SK-N-SH (cell line): ENCODE measurements at regions not wholly inside any gene's neighbourhood (a gene's known extent, or its start where the extent isn't known, plus 50 kb on each side); places are given as distances from the start of the nearest gene placed in this dataset.

ENCODE experiments used
- CTCF ChIA-PET: fragments of 300-600, 350-600 bp; formaldehyde crosslinking; extraction: SDS; loops from one replicate; lab custom pipeline; 2021; lab: Yijun Ruan, JAX
- POLR2A ChIA-PET: fragments of 350-600 bp; sonication (Branson Sonifier 250); formaldehyde crosslinking; extraction: SDS; loops from one replicate; lab custom pipeline; 2020; ENCODE audit warnings: antibody characterized with exemption, inconsistent platforms; lab: Yijun Ruan, JAX
- DNase-seq: peaks from one replicate; pipeline ENCODE4 v3.0.0; 2012
- H2AFZ ChIP-seq: fragments of 200-600 bp; sonication (generic); 2 replicates; pipeline ENCODE4 v1.8.1; 2016; ENCODE audit warnings: antibody characterized with exemption, mild to moderate bottlenecking, low read depth
- H3F3A ChIP-seq: fragments of 200-600 bp; sonication (generic); replicated peaks from 2 replicates; pipeline ENCODE3; 2016; ENCODE audit warnings: antibody characterized with exemption, mild to moderate bottlenecking; ENCODE audit not compliant: insufficient read depth
- H3K27ac ChIP-seq, 2 experiments: fragments of 200-500 bp in 1 of 2; fragments of 200-600 bp in 1 of 2; sonication (Bioruptor generic) in 1 of 2; sonication (generic), shearing (Covaris generic) in 1 of 2; 2 replicates each; pipeline versions ENCODE4 v1.5.1 to v1.6.1; 2014 to 2016; ENCODE audit warnings: low read depth in 2 of 2, inconsistent platforms in 1 of 2, low read length in 1 of 2, mild to moderate bottlenecking in 1 of 2, mixed read lengths in 1 of 2
- H3K27me3 ChIP-seq: fragments of 200-600 bp; sonication (generic), shearing (Covaris generic); 2 replicates; pipeline ENCODE4 v1.6.1; 2016; ENCODE audit warnings: mixed run types; ENCODE audit not compliant: insufficient read depth
- H3K36me3 ChIP-seq, 2 experiments: fragments of 200-500 bp in 1 of 2; fragments of 200-600 bp in 1 of 2; sonication (Bioruptor generic) in 1 of 2; sonication (generic) in 1 of 2; replicated peaks in 1 of 2; 2 replicates each; pipeline versions ENCODE3 to v1.5.1; 2014 to 2016; ENCODE audit warnings: low read length in 1 of 2, mild to moderate bottlenecking in 1 of 2; ENCODE audit not compliant: insufficient read depth in 2 of 2, control insufficient read depth in 1 of 2
- H3K4me1 ChIP-seq, 2 experiments: fragments of 200-500 bp in 1 of 2; fragments of 200-600 bp in 1 of 2; sonication (Bioruptor generic) in 1 of 2; sonication (generic), shearing (Covaris generic) in 1 of 2; 2 replicates each; pipeline versions ENCODE4 v1.5.1 to v1.6.1; 2014 to 2016; ENCODE audit warnings: low read depth in 1 of 2, low read length in 1 of 2, mixed run types in 1 of 2; ENCODE audit not compliant: insufficient read depth in 2 of 2, control insufficient read depth in 1 of 2
- H3K4me2 ChIP-seq: fragments of 200-600 bp; sonication (generic), shearing (Covaris generic); 2 replicates; pipeline ENCODE4 v1.6.1; 2017; ENCODE audit warnings: mixed run types
- H3K4me3 ChIP-seq, 2 experiments: fragments of 200-500 bp in 1 of 2; fragments of 200-600 bp in 1 of 2; sonication (Bioruptor generic) in 1 of 2; sonication (generic), shearing (Covaris generic) in 1 of 2; 2 replicates each; pipeline versions ENCODE4 v1.5.1 to v1.8.1; 2014 to 2016; ENCODE audit warnings: low read depth in 2 of 2, inconsistent platforms in 1 of 2, low read length in 1 of 2, mild to moderate bottlenecking in 1 of 2, mixed read lengths in 1 of 2, moderate library complexity in 1 of 2
- H3K79me2 ChIP-seq: fragments of 200-600 bp; sonication (generic); 2 replicates; pipeline ENCODE4 v1.8.1; 2017; ENCODE audit warnings: mild to moderate bottlenecking; ENCODE audit not compliant: insufficient read depth
- H3K9ac ChIP-seq: fragments of 200-600 bp; sonication (generic); 2 replicates; pipeline ENCODE4 v1.6.1; 2017; ENCODE audit warnings: mixed run types
- H3K9me2 ChIP-seq: fragments of 200-600 bp; sonication (generic); 2 replicates; pipeline ENCODE4 v1.6.1; 2017; ENCODE audit warnings: mixed run types
- H3K9me3 ChIP-seq: fragments of 200-600 bp; sonication (generic); 2 replicates; pipeline ENCODE4 v1.6.1; 2017; ENCODE audit warnings: mixed run types, mild to moderate bottlenecking, moderate library complexity
- H4K20me1 ChIP-seq: fragments of 200-600 bp; sonication (generic); 2 replicates; pipeline ENCODE4 v1.6.1; 2017; ENCODE audit warnings: mild to moderate bottlenecking, mixed run types; ENCODE audit not compliant: insufficient read depth
- CHD2 ChIP-seq: fragments of 150-350 bp; IDR thresholded peaks from 2 replicates; pipeline ENCODE4 v1.6.1; 2018; ENCODE audit warnings: low read length; ENCODE audit not compliant: partially characterized antibody
- ELF1 ChIP-seq: IDR thresholded peaks from 2 replicates; pipeline ENCODE4 v1.4.0; 2012
- FOSL2 ChIP-seq: IDR thresholded peaks from 2 replicates; pipeline ENCODE4 v1.4.0; 2012; ENCODE audit warnings: low read depth, mild to moderate bottlenecking, moderate library complexity, borderline replicate concordance
- FOXJ3 ChIP-seq: sonication (generic); formaldehyde crosslinking; IDR thresholded peaks from 2 replicates; pipeline ENCODE4 v1.5.1; 2020; ENCODE audit warnings: mild to moderate bottlenecking, missing genetic modification reagents
- FOXM1 ChIP-seq: IDR thresholded peaks from 2 replicates; pipeline ENCODE4 v1.4.0; 2012; ENCODE audit warnings: low read depth, mild to moderate bottlenecking
- GABPA ChIP-seq: IDR thresholded peaks from 2 replicates; pipeline ENCODE4 v1.4.0; 2012; ENCODE audit warnings: low read depth, mild to moderate bottlenecking
- GATA2 ChIP-seq: sonication (generic); formaldehyde crosslinking; IDR thresholded peaks from 2 replicates; pipeline ENCODE4 v1.5.0; 2020; ENCODE audit warnings: mild to moderate bottlenecking, missing genetic modification reagents
- JUND ChIP-seq: IDR thresholded peaks from 2 replicates; pipeline ENCODE4 v1.4.0; 2012
- MEF2A ChIP-seq: IDR thresholded peaks from 2 replicates; pipeline ENCODE4 v1.4.0; 2012; ENCODE audit warnings: low read depth, borderline replicate concordance
- MXI1 ChIP-seq: IDR thresholded peaks from 2 replicates; pipeline ENCODE4 v1.6.1; 2012; ENCODE audit warnings: mild to moderate bottlenecking, low read depth, low read length, improper control_type of control experiment
- NFIC ChIP-seq: IDR thresholded peaks from 2 replicates; pipeline ENCODE4 v1.4.0; 2012; ENCODE audit warnings: borderline replicate concordance
- POLR2AphosphoS5 ChIP-seq: IDR thresholded peaks from 2 replicates; pipeline ENCODE4 v1.6.1; 2012; ENCODE audit warnings: low read depth, low read length
- RFX5 ChIP-seq: IDR thresholded peaks from 2 replicates; pipeline ENCODE4 v1.6.1; 2012; ENCODE audit warnings: mild to moderate bottlenecking, improper control_type of control experiment, low read length
- SMC3 ChIP-seq: IDR thresholded peaks from 2 replicates; pipeline ENCODE4 v1.6.1; 2012; ENCODE audit warnings: low read depth, low read length, improper control_type of control experiment
- TCF12 ChIP-seq: IDR thresholded peaks from 2 replicates; pipeline ENCODE4 v1.4.0; 2012
- TEAD4 ChIP-seq: IDR thresholded peaks from 2 replicates; pipeline ENCODE4 v1.4.0; 2012; ENCODE audit warnings: mild to moderate bottlenecking, borderline replicate concordance; ENCODE audit not compliant: insufficient read depth
- YY1 ChIP-seq: IDR thresholded peaks from 2 replicates; pipeline ENCODE4 v1.4.0; 2012; ENCODE audit warnings: low read depth, mild to moderate bottlenecking
- WGBS: methylation state at CpG from one replicate; pipeline ENCODE4 v1.1.6; 2017; ENCODE audit warnings: low lambda C conversion rate; 5-methylcytosine and 5-hydroxymethylcytosine counted together
- TF ChIP-seq, protein P1 (sequence below): IDR thresholded peaks from 2 replicates; pipeline ENCODE4 v1.4.0; 2012; ENCODE audit warnings: low read depth, borderline replicate concordance
- TF ChIP-seq, protein P2 (sequence below): fragments of 200-600 bp; sonication (generic); IDR thresholded peaks from 2 replicates; pipeline ENCODE4 v1.6.1; 2017; ENCODE audit warnings: antibody characterized with exemption, mild to moderate bottlenecking, moderate library complexity
- TF ChIP-seq, protein P3 (sequence below): fragments of 150-350 bp; IDR thresholded peaks from 2 replicates; pipeline ENCODE4 v1.6.1; 2016; ENCODE audit warnings: mild to moderate bottlenecking, low read depth, low read length
- TF ChIP-seq, protein P4 (sequence below): IDR thresholded peaks from 2 replicates; pipeline ENCODE4; 2012

DNA sequence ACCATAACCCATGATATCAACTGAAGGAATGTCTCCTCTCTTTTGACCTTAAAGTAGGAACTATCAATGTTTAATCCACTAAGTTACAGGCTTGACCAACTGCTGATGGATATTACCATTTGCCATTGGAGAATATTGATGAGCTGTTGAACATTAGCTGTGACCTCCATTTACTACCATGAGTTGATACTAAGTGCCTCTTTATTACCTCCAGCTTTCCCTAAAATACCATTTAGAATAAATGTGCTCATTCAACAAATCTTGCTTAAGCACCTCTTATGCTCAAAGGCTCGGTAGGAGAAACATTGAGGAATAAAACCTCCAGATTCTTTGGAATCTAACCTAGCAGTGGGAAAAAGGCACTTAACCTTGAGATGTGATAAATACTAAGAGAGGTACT, 81.2 kb downstream of the FAM124B start:
- no peak overlapping the region for H3K4me3 ChIP-seq
- peaks cover 0 to 3% of the 10 kb centered on the region in 2 experiments; a peak in 1 of 4 replicates for H3K4me1 ChIP-seq
- TF ChIP-seq, protein P1, sequence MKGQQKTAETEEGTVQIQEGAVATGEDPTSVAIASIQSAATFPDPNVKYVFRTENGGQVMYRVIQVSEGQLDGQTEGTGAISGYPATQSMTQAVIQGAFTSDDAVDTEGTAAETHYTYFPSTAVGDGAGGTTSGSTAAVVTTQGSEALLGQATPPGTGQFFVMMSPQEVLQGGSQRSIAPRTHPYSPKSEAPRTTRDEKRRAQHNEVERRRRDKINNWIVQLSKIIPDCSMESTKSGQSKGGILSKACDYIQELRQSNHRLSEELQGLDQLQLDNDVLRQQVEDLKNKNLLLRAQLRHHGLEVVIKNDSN: no peak
- TF ChIP-seq SMC3 (no peak), FOXJ3 (CRISPR knock-in tag) (no peak), CHD2 (no peak), FOXM1 (no peak), TCF12 (no peak), GABPA (no peak), POLR2AphosphoS5 (no peak)
- ChIA-PET CTCF (interaction anchor here (1.0 to 3.1 kb wide), 3 partner anchors 36 to 327 kb away, joined by 3 to 7 read pairs (median 4); no protein-coding TSS in a partner anchor), POLR2A (no interaction called here)
- no peaks in the 10 kb centered on the region for H3K9me3 ChIP-seq
- WGBS: 76% methylated on average over 1 of the region's 1 CpG
- H3K9me2 ChIP-seq: no peaks in the 10 kb centered on the region
- H2AFZ ChIP-seq: no peak overlapping the region
- H3F3A ChIP-seq: no peaks in the 10 kb centered on the region
- H3K9ac ChIP-seq: no peak overlapping the region
- DNase-seq: no peak
- H3K4me2 ChIP-seq: no peak overlapping the region
- H4K20me1 ChIP-seq: no peaks in the 10 kb centered on the region
- H3K36me3 ChIP-seq: no peaks in the 10 kb centered on the region
- no peaks in the 10 kb centered on the region for H3K79me2 ChIP-seq
- no peaks in the 10 kb centered on the region; the same call in 1 of the 2 replicates for H3K27me3 ChIP-seq
- H3K27ac ChIP-seq: no peak overlapping the region

DNA sequence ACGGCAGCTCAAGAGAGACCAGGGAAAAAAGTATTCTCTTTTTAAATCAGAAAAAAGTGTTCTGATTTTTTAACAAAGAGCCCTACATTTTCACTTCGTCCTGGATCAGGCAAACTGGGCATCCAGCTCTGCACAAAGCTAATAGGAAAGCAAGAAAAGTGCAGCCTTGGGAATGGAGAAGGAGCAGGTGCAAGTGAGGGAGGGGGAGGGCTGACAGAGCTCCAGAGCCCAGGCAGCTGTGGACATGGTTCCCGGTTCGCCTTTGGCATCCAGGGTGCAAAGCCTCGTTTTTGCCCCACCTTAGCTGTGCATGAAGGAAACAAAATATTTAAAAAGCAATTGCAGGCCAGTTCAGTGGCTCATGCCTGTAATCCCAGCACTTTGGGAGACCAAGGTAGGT, 82.2 kb downstream of the FAM124B start:
- H3K9me3 ChIP-seq: no peaks in the 10 kb centered on the region
- H3K4me2 ChIP-seq: no peak overlapping the region
- no peak for DNase-seq
- ChIA-PET CTCF (interaction anchor here (1.0 to 3.1 kb wide), 3 partner anchors 35 to 327 kb away, joined by 3 to 7 read pairs (median 4); no protein-coding TSS in a partner anchor), POLR2A (no interaction called here)
- H3K36me3 ChIP-seq: no peaks in the 10 kb centered on the region
- H3K9me2 ChIP-seq: no peaks in the 10 kb centered on the region
- no peak overlapping the region for H3K27ac ChIP-seq
- 45% methylated on average over 5 of the region's 5 CpGs for WGBS
- H3F3A ChIP-seq: no peaks in the 10 kb centered on the region
- no peak overlapping the region for H3K4me3 ChIP-seq
- no peaks in the 10 kb centered on the region; the same call in 1 of the 2 replicates for H3K27me3 ChIP-seq
- H4K20me1 ChIP-seq: no peaks in the 10 kb centered on the region
- no peak overlapping the region for H3K9ac ChIP-seq
- H3K4me1 ChIP-seq: peaks cover 0 to 3% of the 10 kb centered on the region in 2 experiments; a peak in 1 of 4 replicates
- H3K79me2 ChIP-seq: no peaks in the 10 kb centered on the region
- no peak for TF ChIP-seq CHD2
- TF ChIP-seq, protein P2, sequence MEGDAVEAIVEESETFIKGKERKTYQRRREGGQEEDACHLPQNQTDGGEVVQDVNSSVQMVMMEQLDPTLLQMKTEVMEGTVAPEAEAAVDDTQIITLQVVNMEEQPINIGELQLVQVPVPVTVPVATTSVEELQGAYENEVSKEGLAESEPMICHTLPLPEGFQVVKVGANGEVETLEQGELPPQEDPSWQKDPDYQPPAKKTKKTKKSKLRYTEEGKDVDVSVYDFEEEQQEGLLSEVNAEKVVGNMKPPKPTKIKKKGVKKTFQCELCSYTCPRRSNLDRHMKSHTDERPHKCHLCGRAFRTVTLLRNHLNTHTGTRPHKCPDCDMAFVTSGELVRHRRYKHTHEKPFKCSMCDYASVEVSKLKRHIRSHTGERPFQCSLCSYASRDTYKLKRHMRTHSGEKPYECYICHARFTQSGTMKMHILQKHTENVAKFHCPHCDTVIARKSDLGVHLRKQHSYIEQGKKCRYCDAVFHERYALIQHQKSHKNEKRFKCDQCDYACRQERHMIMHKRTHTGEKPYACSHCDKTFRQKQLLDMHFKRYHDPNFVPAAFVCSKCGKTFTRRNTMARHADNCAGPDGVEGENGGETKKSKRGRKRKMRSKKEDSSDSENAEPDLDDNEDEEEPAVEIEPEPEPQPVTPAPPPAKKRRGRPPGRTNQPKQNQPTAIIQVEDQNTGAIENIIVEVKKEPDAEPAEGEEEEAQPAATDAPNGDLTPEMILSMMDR: no peak
- TF ChIP-seq, protein P3, sequence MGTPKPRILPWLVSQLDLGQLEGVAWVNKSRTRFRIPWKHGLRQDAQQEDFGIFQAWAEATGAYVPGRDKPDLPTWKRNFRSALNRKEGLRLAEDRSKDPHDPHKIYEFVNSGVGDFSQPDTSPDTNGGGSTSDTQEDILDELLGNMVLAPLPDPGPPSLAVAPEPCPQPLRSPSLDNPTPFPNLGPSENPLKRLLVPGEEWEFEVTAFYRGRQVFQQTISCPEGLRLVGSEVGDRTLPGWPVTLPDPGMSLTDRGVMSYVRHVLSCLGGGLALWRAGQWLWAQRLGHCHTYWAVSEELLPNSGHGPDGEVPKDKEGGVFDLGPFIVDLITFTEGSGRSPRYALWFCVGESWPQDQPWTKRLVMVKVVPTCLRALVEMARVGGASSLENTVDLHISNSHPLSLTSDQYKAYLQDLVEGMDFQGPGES: no peak
- TF ChIP-seq YY1: no peak
- no peak for TF ChIP-seq GATA2 (CRISPR knock-in tag)
- TF ChIP-seq TEAD4: no peak
- no peak for TF ChIP-seq JUND
- TF ChIP-seq POLR2AphosphoS5: no peak
- TF ChIP-seq, protein P4, sequence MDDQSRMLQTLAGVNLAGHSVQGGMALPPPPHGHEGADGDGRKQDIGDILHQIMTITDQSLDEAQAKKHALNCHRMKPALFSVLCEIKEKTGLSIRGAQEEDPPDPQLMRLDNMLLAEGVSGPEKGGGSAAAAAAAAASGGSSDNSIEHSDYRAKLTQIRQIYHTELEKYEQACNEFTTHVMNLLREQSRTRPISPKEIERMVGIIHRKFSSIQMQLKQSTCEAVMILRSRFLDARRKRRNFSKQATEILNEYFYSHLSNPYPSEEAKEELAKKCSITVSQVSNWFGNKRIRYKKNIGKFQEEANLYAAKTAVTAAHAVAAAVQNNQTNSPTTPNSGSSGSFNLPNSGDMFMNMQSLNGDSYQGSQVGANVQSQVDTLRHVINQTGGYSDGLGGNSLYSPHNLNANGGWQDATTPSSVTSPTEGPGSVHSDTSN: no peak
- no peak for TF ChIP-seq MXI1
- no peak for TF ChIP-seq MEF2A
- no peak for TF ChIP-seq ELF1
- no peak for TF ChIP-seq NFIC
- TF ChIP-seq FOSL2: no peak
- no peak for TF ChIP-seq RFX5
- no peak for TF ChIP-seq TCF12
- TF ChIP-seq, all 33 proteins: peak for 0
- no peak overlapping the region for H2AFZ ChIP-seq
